ENCODE measurements at regions not wholly inside any gene's neighbourhood (a gene's known extent, or its start where the extent isn't known, plus 50 kb on each side); places are given as distances from the start of the nearest gene placed in this dataset.

DNA sequence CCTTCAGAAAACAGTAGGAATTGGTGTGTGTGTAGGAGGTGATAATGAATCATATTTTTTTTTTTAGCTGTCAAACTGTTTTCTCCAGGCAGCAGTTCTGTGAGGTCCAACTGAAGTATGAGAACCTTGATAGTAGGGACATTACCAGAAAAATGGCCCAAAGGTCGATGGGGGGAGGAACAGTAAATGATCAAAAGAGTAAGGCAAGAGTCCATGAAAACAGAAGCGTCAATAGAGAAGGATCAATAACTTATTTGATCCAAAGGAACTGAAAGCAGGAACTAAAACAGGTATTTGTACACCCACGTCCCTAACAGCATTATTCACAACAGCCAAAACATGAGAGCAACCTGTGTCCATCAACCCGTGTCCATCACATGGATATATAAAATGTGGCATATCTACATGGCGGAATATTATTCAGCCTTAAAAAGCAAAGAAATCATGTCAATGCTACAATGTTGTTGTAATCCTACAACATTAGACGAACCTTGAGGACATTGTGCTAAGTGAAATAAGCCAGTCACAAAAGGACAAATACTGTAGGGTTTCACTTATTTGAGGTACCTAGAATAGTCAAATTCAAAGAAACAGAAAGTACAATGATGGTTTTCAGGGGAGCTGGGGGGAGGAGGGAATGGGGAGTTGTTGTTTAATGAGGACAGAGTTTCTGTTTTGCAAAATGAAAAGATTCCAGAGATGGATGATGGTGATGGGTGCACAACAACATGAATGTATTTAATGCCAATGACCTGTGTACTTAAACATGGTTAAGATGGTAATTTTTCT lies 214.0 kb upstream of the KLF14 start:
- 86 to 90% methylated on average over 6 of the region's 6 CpGs for WGBS, 2 donors
- no peaks in the 10 kb centered on the region for H3K9me3 ChIP-seq
- H3K4me3 ChIP-seq: no peak overlapping the region
- no peak for DNase-seq
- H3K27ac ChIP-seq: no peak overlapping the region
- intact Hi-C loops (cut with DNase I): no loop called here
- H3K4me1 ChIP-seq: peaks cover 0 to 49% (median 32%) of the 10 kb centered on the region in 4 donors
- TF ChIP-seq, protein P1, sequence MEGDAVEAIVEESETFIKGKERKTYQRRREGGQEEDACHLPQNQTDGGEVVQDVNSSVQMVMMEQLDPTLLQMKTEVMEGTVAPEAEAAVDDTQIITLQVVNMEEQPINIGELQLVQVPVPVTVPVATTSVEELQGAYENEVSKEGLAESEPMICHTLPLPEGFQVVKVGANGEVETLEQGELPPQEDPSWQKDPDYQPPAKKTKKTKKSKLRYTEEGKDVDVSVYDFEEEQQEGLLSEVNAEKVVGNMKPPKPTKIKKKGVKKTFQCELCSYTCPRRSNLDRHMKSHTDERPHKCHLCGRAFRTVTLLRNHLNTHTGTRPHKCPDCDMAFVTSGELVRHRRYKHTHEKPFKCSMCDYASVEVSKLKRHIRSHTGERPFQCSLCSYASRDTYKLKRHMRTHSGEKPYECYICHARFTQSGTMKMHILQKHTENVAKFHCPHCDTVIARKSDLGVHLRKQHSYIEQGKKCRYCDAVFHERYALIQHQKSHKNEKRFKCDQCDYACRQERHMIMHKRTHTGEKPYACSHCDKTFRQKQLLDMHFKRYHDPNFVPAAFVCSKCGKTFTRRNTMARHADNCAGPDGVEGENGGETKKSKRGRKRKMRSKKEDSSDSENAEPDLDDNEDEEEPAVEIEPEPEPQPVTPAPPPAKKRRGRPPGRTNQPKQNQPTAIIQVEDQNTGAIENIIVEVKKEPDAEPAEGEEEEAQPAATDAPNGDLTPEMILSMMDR (IDR thresholded peaks at IDR 0.05): no peak
- no peak for TF ChIP-seq POLR2A (IDR thresholded peaks at IDR 0.05)
- no peak for TF ChIP-seq EP300 (IDR thresholded peaks at IDR 0.05)
- no peak for TF ChIP-seq POLR2AphosphoS5 (IDR thresholded peaks at IDR 0.05)
- no peaks in the 10 kb centered on the region for H3K27me3 ChIP-seq
- peaks cover 0 to 28% (median 4%) of the 10 kb centered on the region in 4 donors for H3K36me3 ChIP-seq

DNA sequence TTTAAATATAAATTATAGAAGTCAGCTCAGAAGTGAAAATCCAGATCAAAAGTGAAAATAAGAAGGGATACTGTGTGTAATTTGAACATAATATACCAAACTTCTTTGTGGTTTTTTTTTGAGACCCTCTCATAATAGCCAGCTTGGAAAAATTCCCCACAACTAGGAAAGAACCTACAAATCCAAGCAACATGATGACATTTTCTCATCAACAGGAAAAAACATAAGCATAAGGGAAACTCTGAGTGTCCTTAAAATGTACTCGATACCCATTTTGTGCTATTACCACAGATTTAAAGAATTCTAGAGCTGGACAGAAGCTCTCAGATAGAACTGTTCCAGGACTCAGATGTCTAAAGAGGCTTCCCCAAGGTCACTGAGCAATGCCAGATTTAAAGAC lies 214.8 kb upstream of the KLF14 start:
- 86 to 89% methylated on average over 1 of the region's 1 CpG for WGBS, 2 donors
- H3K36me3 ChIP-seq: peaks cover 0 to 28% (median 4%) of the 10 kb centered on the region in 4 donors
- no peaks in the 10 kb centered on the region for H3K27me3 ChIP-seq
- no peak overlapping the region for H3K27ac ChIP-seq
- H3K4me1 ChIP-seq: peaks cover 0 to 44% (median 24%) of the 10 kb centered on the region in 4 donors
- no peak for DNase-seq
- intact Hi-C loops (cut with DNase I): no loop called here
- H3K9me3 ChIP-seq: no peaks in the 10 kb centered on the region
- TF ChIP-seq, protein P1 (IDR thresholded peaks at IDR 0.05): no peak
- TF ChIP-seq POLR2A (IDR thresholded peaks at IDR 0.05) (no peak), EP300 (IDR thresholded peaks at IDR 0.05) (no peak), POLR2AphosphoS5 (IDR thresholded peaks at IDR 0.05) (no peak)
- no peak overlapping the region for H3K4me3 ChIP-seq

DNA sequence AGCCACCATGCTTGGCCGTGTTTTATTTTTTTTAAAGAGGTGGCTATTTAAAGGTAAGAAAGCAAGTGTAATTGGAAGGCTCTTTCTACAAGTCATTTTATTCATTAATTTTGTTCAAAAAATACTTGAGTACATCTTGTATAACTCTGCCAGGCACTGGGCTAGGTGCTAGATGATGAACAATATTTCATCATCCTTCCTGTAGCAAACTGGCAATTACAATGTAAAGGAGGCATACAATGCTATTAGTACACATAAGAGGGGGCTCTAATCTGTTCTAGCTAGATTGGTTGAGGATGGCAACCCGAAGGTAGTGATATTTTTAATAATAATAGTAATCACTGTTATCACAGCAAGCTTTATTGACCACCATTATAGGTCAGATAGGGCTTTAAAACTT lies 215.5 kb upstream of the KLF14 start:
- 83 to 90% methylated on average over 2 of the region's 2 CpGs for WGBS, 2 donors
- intact Hi-C loops (cut with DNase I): no loop called here
- TF ChIP-seq POLR2A (IDR thresholded peaks at IDR 0.05) (no peak), POLR2AphosphoS5 (IDR thresholded peaks at IDR 0.05) (no peak), EP300 (IDR thresholded peaks at IDR 0.05) (no peak)
- TF ChIP-seq, protein P1 (IDR thresholded peaks at IDR 0.05): no peak
- H3K36me3 ChIP-seq: peaks cover 0 to 24% (median 4%) of the 10 kb centered on the region in 4 donors
- H3K4me3 ChIP-seq: no peak overlapping the region
- peaks cover 0 to 36% (median 20%) of the 10 kb centered on the region in 4 donors for H3K4me1 ChIP-seq
- no peak overlapping the region for H3K27ac ChIP-seq
- H3K9me3 ChIP-seq: no peaks in the 10 kb centered on the region
- no peak for DNase-seq
- no peaks in the 10 kb centered on the region for H3K27me3 ChIP-seq

DNA sequence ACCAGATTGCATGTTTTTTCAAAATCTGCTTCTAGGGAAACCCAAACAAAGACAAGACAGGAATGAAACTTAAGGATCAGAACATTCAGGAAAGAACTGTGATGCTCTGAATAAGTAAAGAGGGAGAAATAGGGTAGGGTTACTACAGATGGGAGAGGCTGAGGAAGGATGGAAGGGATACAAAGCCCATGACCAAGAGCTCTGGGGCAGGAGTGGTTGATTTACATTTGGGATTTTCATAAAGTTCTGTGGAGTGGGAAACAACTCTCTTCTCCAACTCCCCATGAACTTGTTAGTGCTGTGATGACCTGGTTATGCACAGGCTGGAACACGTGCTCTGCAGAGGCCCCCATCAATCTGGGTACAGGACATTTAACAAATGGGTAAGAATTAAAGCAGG lies 216.0 kb upstream of the KLF14 start:
- Histone ChIP-seq H3K36me3 (peaks cover 0 to 21% (median 4%) of the 10 kb centered on the region in 4 donors), H3K27ac (no peak overlapping the region), H3K9me3 (no peaks in the 10 kb centered on the region), H3K4me3 (no peak overlapping the region), H3K27me3 (no peaks in the 10 kb centered on the region), H3K4me1 (peaks cover 0 to 36% (median 18%) of the 10 kb centered on the region in 4 donors)
- TF ChIP-seq POLR2AphosphoS5 (IDR thresholded peaks at IDR 0.05) (no peak), POLR2A (IDR thresholded peaks at IDR 0.05) (no peak), EP300 (IDR thresholded peaks at IDR 0.05) (no peak)
- TF ChIP-seq, protein P1 (IDR thresholded peaks at IDR 0.05): no peak
- intact Hi-C loops (cut with DNase I): no loop called here
- DNase-seq: no peak
- WGBS, 2 donors: 83 to 84% methylated on average over 1 of the region's 1 CpG

Measured in sigmoid colon (tissue), 6 donors.